HEK293 (cell line): ENCODE measurements at regions not wholly inside any gene's neighbourhood (a gene's known extent, or its start where the extent isn't known, plus 50 kb on each side); places are given as distances from the start of the nearest gene placed in this dataset.

ENCODE experiments used
- HOXD13 ChIP-seq: sonication (generic); formaldehyde crosslinking; IDR thresholded peaks from 2 replicates; pipeline ENCODE4 v1.8.0; 2022; ENCODE audit warnings: missing genetic modification reagents, borderline replicate concordance
- KLF7 ChIP-seq: fragments of 450-650 bp; formaldehyde crosslinking; IDR thresholded peaks from 2 replicates; pipeline ENCODE4 v1.5.1; 2016; ENCODE audit warnings: missing biosample characterization, missing genetic modification characterization, borderline replicate concordance
- ZNF121 ChIP-seq: fragments of 450-650 bp; formaldehyde crosslinking; IDR thresholded peaks from 2 replicates; pipeline ENCODE4 v1.5.1; 2016; ENCODE audit warnings: missing biosample characterization, missing genetic modification characterization
- ZNF274 ChIP-seq, 2 experiments: fragments of 200-500 bp in 1 of 2; fragments of 450-650 bp in 1 of 2; sonication (Bioruptor generic) in 1 of 2; formaldehyde crosslinking in 1 of 2; IDR thresholded peaks; 2 replicates each; pipeline versions ENCODE4 v1.5.1 to v1.6.1; 2014 to 2016; ENCODE audit warnings: borderline replicate concordance in 1 of 2, inconsistent platforms in 1 of 2, low read length in 1 of 2, missing biosample characterization in 1 of 2, missing genetic modification characterization in 1 of 2
- ZNF473 ChIP-seq: fragments of 450-650 bp; formaldehyde crosslinking; IDR thresholded peaks from 2 replicates; pipeline ENCODE4 v1.5.1; 2017; ENCODE audit warnings: missing biosample characterization, missing genetic modification characterization
- ZNF560 ChIP-seq: fragments of 450-650 bp; formaldehyde crosslinking; IDR thresholded peaks from 2 replicates; pipeline ENCODE4 v1.5.1; 2017; ENCODE audit warnings: missing biosample characterization, missing genetic modification characterization, borderline replicate concordance
- ZNF664 ChIP-seq: fragments of 450-650 bp; formaldehyde crosslinking; IDR thresholded peaks from 2 replicates; pipeline ENCODE4 v1.5.1; 2016; ENCODE audit warnings: missing biosample characterization, missing genetic modification characterization
- ZNF670 ChIP-seq: fragments of 450-650 bp; formaldehyde crosslinking; IDR thresholded peaks from 2 replicates; pipeline ENCODE4 v1.5.1; 2016; ENCODE audit warnings: missing biosample characterization, missing genetic modification characterization, low read depth
- TF ChIP-seq, protein P1 (sequence below): fragments of 450-650 bp; formaldehyde crosslinking; IDR thresholded peaks from 2 replicates; pipeline ENCODE4 v1.5.1; 2016; ENCODE audit warnings: missing biosample characterization, missing genetic modification characterization
- TF ChIP-seq, protein P2 (sequence below): fragments of 450-650 bp; formaldehyde crosslinking; IDR thresholded peaks from 2 replicates; pipeline ENCODE4 v1.5.1; 2016; ENCODE audit warnings: missing biosample characterization, missing genetic modification characterization
- TF ChIP-seq, protein P3 (sequence below): fragments of 450-650 bp; formaldehyde crosslinking; IDR thresholded peaks from 2 replicates; pipeline ENCODE4 v1.5.0; 2017; ENCODE audit warnings: missing biosample characterization, missing genetic modification characterization, borderline replicate concordance
- TF ChIP-seq, protein P4 (sequence below): fragments of 450-650 bp; formaldehyde crosslinking; IDR thresholded peaks from 2 replicates; pipeline ENCODE4 v1.5.1; 2017; ENCODE audit warnings: missing biosample characterization, missing genetic modification characterization

DNA sequence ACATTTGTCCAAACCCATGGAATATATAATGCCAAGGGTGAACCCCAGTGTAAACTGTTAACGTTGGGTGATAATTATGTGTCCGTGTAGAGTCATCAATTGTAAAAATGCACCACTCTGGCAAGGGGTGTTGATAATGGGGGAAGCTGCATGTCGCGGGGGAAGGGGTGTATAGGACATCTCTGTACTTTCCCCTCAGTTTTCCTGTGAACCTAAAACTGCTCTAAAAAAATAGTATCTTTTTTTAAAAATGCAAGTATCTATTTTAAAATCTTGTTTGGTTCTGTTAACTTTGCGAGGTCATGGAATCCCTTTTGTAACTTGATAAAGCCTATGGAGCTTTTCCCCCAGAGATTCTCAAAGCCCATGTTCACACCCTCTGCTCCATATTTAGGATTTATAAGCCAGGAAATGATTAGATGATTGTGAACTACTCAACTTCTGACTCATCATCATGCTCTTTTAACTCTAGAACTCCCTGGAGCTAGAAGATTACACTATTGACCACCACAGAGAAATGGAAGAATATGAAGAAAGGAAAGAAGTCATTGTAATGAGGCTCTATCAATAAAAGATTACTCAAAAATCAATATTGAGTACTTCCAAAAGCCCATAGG lies 56.1 kb upstream of the C3orf49 start:
- no peak for TF ChIP-seq ZNF560
- TF ChIP-seq ZNF670 (tag by site-specific recombination) = no peak
- no peak for TF ChIP-seq ZNF473 (tag by site-specific recombination)
- TF ChIP-seq, protein P1, sequence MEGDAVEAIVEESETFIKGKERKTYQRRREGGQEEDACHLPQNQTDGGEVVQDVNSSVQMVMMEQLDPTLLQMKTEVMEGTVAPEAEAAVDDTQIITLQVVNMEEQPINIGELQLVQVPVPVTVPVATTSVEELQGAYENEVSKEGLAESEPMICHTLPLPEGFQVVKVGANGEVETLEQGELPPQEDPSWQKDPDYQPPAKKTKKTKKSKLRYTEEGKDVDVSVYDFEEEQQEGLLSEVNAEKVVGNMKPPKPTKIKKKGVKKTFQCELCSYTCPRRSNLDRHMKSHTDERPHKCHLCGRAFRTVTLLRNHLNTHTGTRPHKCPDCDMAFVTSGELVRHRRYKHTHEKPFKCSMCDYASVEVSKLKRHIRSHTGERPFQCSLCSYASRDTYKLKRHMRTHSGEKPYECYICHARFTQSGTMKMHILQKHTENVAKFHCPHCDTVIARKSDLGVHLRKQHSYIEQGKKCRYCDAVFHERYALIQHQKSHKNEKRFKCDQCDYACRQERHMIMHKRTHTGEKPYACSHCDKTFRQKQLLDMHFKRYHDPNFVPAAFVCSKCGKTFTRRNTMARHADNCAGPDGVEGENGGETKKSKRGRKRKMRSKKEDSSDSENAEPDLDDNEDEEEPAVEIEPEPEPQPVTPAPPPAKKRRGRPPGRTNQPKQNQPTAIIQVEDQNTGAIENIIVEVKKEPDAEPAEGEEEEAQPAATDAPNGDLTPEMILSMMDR (tag by site-specific recombination) = no peak
- no peak for TF ChIP-seq ZNF664 (tag by site-specific recombination)
- no peak for TF ChIP-seq HOXD13 (CRISPR knock-in tag)
- TF ChIP-seq, protein P2, sequence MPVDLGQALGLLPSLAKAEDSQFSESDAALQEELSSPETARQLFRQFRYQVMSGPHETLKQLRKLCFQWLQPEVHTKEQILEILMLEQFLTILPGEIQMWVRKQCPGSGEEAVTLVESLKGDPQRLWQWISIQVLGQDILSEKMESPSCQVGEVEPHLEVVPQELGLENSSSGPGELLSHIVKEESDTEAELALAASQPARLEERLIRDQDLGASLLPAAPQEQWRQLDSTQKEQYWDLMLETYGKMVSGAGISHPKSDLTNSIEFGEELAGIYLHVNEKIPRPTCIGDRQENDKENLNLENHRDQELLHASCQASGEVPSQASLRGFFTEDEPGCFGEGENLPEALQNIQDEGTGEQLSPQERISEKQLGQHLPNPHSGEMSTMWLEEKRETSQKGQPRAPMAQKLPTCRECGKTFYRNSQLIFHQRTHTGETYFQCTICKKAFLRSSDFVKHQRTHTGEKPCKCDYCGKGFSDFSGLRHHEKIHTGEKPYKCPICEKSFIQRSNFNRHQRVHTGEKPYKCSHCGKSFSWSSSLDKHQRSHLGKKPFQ (tag by site-specific recombination) = no peak
- no peak for TF ChIP-seq ZNF274 (IDR thresholded peaks at IDR 0.05; ENCODE audit: low read length)
- no peak for TF ChIP-seq ZNF274 (tag by site-specific recombination; IDR thresholded peaks at IDR 0.05; ENCODE audit: borderline replicate concordance)
- TF ChIP-seq, protein P3, sequence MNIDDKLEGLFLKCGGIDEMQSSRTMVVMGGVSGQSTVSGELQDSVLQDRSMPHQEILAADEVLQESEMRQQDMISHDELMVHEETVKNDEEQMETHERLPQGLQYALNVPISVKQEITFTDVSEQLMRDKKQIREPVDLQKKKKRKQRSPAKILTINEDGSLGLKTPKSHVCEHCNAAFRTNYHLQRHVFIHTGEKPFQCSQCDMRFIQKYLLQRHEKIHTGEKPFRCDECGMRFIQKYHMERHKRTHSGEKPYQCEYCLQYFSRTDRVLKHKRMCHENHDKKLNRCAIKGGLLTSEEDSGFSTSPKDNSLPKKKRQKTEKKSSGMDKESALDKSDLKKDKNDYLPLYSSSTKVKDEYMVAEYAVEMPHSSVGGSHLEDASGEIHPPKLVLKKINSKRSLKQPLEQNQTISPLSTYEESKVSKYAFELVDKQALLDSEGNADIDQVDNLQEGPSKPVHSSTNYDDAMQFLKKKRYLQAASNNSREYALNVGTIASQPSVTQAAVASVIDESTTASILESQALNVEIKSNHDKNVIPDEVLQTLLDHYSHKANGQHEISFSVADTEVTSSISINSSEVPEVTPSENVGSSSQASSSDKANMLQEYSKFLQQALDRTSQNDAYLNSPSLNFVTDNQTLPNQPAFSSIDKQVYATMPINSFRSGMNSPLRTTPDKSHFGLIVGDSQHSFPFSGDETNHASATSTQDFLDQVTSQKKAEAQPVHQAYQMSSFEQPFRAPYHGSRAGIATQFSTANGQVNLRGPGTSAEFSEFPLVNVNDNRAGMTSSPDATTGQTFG = no peak
- TF ChIP-seq ZNF121 (tag by site-specific recombination) = no peak
- no peak for TF ChIP-seq KLF7 (tag by site-specific recombination)
- TF ChIP-seq, protein P4, sequence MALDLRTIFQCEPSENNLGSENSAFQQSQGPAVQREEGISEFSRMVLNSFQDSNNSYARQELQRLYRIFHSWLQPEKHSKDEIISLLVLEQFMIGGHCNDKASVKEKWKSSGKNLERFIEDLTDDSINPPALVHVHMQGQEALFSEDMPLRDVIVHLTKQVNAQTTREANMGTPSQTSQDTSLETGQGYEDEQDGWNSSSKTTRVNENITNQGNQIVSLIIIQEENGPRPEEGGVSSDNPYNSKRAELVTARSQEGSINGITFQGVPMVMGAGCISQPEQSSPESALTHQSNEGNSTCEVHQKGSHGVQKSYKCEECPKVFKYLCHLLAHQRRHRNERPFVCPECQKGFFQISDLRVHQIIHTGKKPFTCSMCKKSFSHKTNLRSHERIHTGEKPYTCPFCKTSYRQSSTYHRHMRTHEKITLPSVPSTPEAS (tag by site-specific recombination) = no peak
